ENCODE measurements at regions not wholly inside any gene's neighbourhood (a gene's known extent, or its start where the extent isn't known, plus 50 kb on each side); places are given as distances from the start of the nearest gene placed in this dataset.

GRCh38 chr10:10927608-10928007, 90.1 kb upstream of the CELF2 start:
- CTCF ChIA-PET: no interaction called here
- POLR2A ChIA-PET: no interaction called here
- no peak for DNase-seq (ENCODE audit: low read depth, low spot score)

GRCh38 chr10:10930979-10931743, 86.5 kb upstream of the CELF2 start:
- ChIA-PET POLR2A (no interaction called here), CTCF (no interaction called here)
- Histone ChIP-seq H3K27me3 (ENCODE audit: control insufficient read depth, insufficient read depth, low read length) (no peaks in the 10 kb centered on the region), H3K9me3 (ENCODE audit: control insufficient read depth, insufficient read depth, low read length) (no peaks in the 10 kb centered on the region), H3K27ac (ENCODE audit: low read depth, low read length) (no peak overlapping the region), H3K4me3 (ENCODE audit: low read depth, low read length) (no peak overlapping the region)
- DNase-seq (ENCODE audit: low read depth, low spot score): no peak
- TF ChIP-seq CTCF (IDR thresholded peaks at IDR 0.05; ENCODE audit: low read depth, low read length): no peak

More at GRCh38 chr10:10927608-10928007, 90.1 kb upstream of the CELF2 start:
- Histone ChIP-seq H3K27me3 (ENCODE audit: control insufficient read depth, insufficient read depth, low read length) (no peaks in the 10 kb centered on the region), H3K9me3 (ENCODE audit: control insufficient read depth, insufficient read depth, low read length) (no peaks in the 10 kb centered on the region), H3K4me3 (ENCODE audit: low read depth, low read length) (no peak overlapping the region), H3K27ac (ENCODE audit: low read depth, low read length) (no peak overlapping the region)
- no peak for TF ChIP-seq CTCF (IDR thresholded peaks at IDR 0.05; ENCODE audit: low read depth, low read length)

- H3K27ac ChIP-seq (ENCODE audit: low read depth, low read length): no peak overlapping the region
- H3K27me3 ChIP-seq (ENCODE audit: control insufficient read depth, insufficient read depth, low read length): no peaks in the 10 kb centered on the region
- POLR2A ChIA-PET: no interaction called here
- H3K4me3 ChIP-seq (ENCODE audit: low read depth, low read length): no peak overlapping the region
- no peak for DNase-seq (ENCODE audit: low read depth, low spot score)
- no peaks in the 10 kb centered on the region for H3K9me3 ChIP-seq (ENCODE audit: control insufficient read depth, insufficient read depth, low read length)
- CTCF ChIA-PET: no interaction called here
- no peak for TF ChIP-seq CTCF (IDR thresholded peaks at IDR 0.05; ENCODE audit: low read depth, low read length)
These were observed 82.6 kb upstream of the CELF2 start for GRCh38 chr10:10935032-10935431.

- ChIA-PET CTCF (no interaction called here), POLR2A (no interaction called here)
- TF ChIP-seq CTCF (IDR thresholded peaks at IDR 0.05; ENCODE audit: low read depth, low read length): no peak
- H3K9me3 ChIP-seq (ENCODE audit: control insufficient read depth, insufficient read depth, low read length): no peaks in the 10 kb centered on the region
- DNase-seq (ENCODE audit: low read depth, low spot score): no peak
- no peaks in the 10 kb centered on the region for H3K27me3 ChIP-seq (ENCODE audit: control insufficient read depth, insufficient read depth, low read length)
- no peak overlapping the region for H3K4me3 ChIP-seq (ENCODE audit: low read depth, low read length)
- H3K27ac ChIP-seq (ENCODE audit: low read depth, low read length): no peak overlapping the region
These were observed 79.0 kb upstream of the CELF2 start for GRCh38 chr10:10938676-10939075.

- Histone ChIP-seq H3K27ac (ENCODE audit: low read depth, low read length) (no peak overlapping the region), H3K9me3 (ENCODE audit: control insufficient read depth, insufficient read depth, low read length) (peaks cover 12% of the 10 kb centered on the region), H3K27me3 (ENCODE audit: control insufficient read depth, insufficient read depth, low read length) (no peaks in the 10 kb centered on the region), H3K4me3 (ENCODE audit: low read depth, low read length) (no peak overlapping the region)
- no peak for TF ChIP-seq CTCF (IDR thresholded peaks at IDR 0.05; ENCODE audit: low read depth, low read length)
- DNase-seq (ENCODE audit: low read depth, low spot score): no peak
- CTCF ChIA-PET: no interaction called here
- POLR2A ChIA-PET: no interaction called here
These were observed 76.4 kb upstream of the CELF2 start for GRCh38 chr10:10941127-10941730.

Data from AG04450 (cell line).